DND-41 (cell line): ENCODE measurements at regions not wholly inside any gene's neighbourhood (a gene's known extent, or its start where the extent isn't known, plus 50 kb on each side); places are given as distances from the start of the nearest gene placed in this dataset.
"Not testable (repeated sequence)": the region's sequence is repeated elsewhere in the genome, so short reads cannot be mapped to it uniquely, and the experiment has no call there.

Experiments used
- ATAC-seq: fragments of 200-7000 bp; cut with Tn5 transposase; 3 replicates; pipeline ENCODE4 v1.9.1; 2021; ENCODE audit warnings: low read depth; ENCODE audit not compliant: insufficient read depth
- DNase-seq: peaks from one replicate; pipeline ENCODE4 v3.0.0-alpha.2; 2020
- H2AFZ ChIP-seq: 2 replicates; pipeline ENCODE4 v1.6.0; 2012; ENCODE audit warnings: low read depth, low read length
- H3K27ac ChIP-seq: 2 replicates; pipeline ENCODE4 v1.5.1; 2012; ENCODE audit warnings: low read length, inconsistent platforms
- H3K27me3 ChIP-seq: fragments of 200-600 bp; sonication (generic); 2 replicates; pipeline ENCODE4 v1.6.0; 2012; ENCODE audit warnings: low read length, mild to moderate bottlenecking, inconsistent platforms; ENCODE audit not compliant: insufficient read depth, poor library complexity
- H3K36me3 ChIP-seq: 2 replicates; pipeline ENCODE4 v1.5.1; 2012; ENCODE audit warnings: low read length, inconsistent platforms; ENCODE audit not compliant: insufficient read depth
- H3K4me1 ChIP-seq: 2 replicates; pipeline ENCODE4 v1.5.1; 2012; ENCODE audit warnings: mild to moderate bottlenecking, low read length; ENCODE audit not compliant: insufficient read depth
- H3K4me2 ChIP-seq: 2 replicates; pipeline ENCODE4 v1.6.0; 2012; ENCODE audit warnings: mild to moderate bottlenecking, moderate library complexity, low read length, inconsistent platforms; ENCODE audit not compliant: insufficient read depth
- H3K4me3 ChIP-seq, 2 experiments: fragments of 200-600 bp in 1 of 2; shearing (Covaris generic) in 1 of 2; 2 replicates each; pipeline ENCODE4 v1.5.1; 2012 to 2016; ENCODE audit warnings: inconsistent platforms in 2 of 2, low read length in 2 of 2, mild to moderate bottlenecking in 2 of 2, low read depth in 1 of 2, moderate library complexity in 1 of 2
- H3K79me2 ChIP-seq: 2 replicates; pipeline ENCODE4 v1.6.0; 2012; ENCODE audit warnings: low read length, inconsistent platforms; ENCODE audit not compliant: insufficient read depth
- H3K9ac ChIP-seq: 2 replicates; pipeline ENCODE4 v1.6.0; 2012; ENCODE audit warnings: low read depth, mild to moderate bottlenecking, inconsistent platforms, low read length, moderate library complexity
- H3K9me3 ChIP-seq: 2 replicates; pipeline ENCODE4 v1.5.1; 2012; ENCODE audit warnings: low read length, moderate library complexity, mild to moderate bottlenecking, inconsistent platforms; ENCODE audit not compliant: insufficient read depth, severe bottlenecking
- H4K20me1 ChIP-seq: 2 replicates; pipeline ENCODE4 v1.6.0; 2012; ENCODE audit warnings: low read length; ENCODE audit not compliant: insufficient read depth
- EZH2 ChIP-seq: IDR thresholded peaks from 3 replicates; pipeline ENCODE4 v1.6.1; 2012; ENCODE audit warnings: borderline replicate concordance, low read depth, mild to moderate bottlenecking, moderate library complexity, low read length, inconsistent platforms; ENCODE audit not compliant: severe bottlenecking
- TF ChIP-seq, protein P1 (sequence below): IDR thresholded peaks from 2 replicates; pipeline ENCODE4 v1.5.1; 2012; ENCODE audit warnings: borderline replicate concordance, low read length, moderate library complexity, mild to moderate bottlenecking; ENCODE audit not compliant: poor library complexity, severe bottlenecking; ENCODE audit errors: extremely low read depth

GRCh38 chr16:64667334-64667877, 454.5 kb downstream of the CDH11 start:
- ATAC-seq = no peak
- H3K27ac ChIP-seq = no peak overlapping the region
- H2AFZ ChIP-seq = no peak overlapping the region
- no peaks in the 10 kb centered on the region for H4K20me1 ChIP-seq
- H3K36me3 ChIP-seq = no peaks in the 10 kb centered on the region
- no peak overlapping the region for H3K4me2 ChIP-seq
- no peak overlapping the region for H3K9ac ChIP-seq
- H3K27me3 ChIP-seq = no peaks in the 10 kb centered on the region
- no peak for TF ChIP-seq EZH2
- TF ChIP-seq, protein P1, sequence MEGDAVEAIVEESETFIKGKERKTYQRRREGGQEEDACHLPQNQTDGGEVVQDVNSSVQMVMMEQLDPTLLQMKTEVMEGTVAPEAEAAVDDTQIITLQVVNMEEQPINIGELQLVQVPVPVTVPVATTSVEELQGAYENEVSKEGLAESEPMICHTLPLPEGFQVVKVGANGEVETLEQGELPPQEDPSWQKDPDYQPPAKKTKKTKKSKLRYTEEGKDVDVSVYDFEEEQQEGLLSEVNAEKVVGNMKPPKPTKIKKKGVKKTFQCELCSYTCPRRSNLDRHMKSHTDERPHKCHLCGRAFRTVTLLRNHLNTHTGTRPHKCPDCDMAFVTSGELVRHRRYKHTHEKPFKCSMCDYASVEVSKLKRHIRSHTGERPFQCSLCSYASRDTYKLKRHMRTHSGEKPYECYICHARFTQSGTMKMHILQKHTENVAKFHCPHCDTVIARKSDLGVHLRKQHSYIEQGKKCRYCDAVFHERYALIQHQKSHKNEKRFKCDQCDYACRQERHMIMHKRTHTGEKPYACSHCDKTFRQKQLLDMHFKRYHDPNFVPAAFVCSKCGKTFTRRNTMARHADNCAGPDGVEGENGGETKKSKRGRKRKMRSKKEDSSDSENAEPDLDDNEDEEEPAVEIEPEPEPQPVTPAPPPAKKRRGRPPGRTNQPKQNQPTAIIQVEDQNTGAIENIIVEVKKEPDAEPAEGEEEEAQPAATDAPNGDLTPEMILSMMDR = no peak
- no peaks in the 10 kb centered on the region for H3K79me2 ChIP-seq
- H3K4me3 ChIP-seq = no peak overlapping the region
- H3K4me1 ChIP-seq = no peaks in the 10 kb centered on the region
- DNase-seq = no peak
- H3K9me3 ChIP-seq = no peaks in the 10 kb centered on the region

DNA sequence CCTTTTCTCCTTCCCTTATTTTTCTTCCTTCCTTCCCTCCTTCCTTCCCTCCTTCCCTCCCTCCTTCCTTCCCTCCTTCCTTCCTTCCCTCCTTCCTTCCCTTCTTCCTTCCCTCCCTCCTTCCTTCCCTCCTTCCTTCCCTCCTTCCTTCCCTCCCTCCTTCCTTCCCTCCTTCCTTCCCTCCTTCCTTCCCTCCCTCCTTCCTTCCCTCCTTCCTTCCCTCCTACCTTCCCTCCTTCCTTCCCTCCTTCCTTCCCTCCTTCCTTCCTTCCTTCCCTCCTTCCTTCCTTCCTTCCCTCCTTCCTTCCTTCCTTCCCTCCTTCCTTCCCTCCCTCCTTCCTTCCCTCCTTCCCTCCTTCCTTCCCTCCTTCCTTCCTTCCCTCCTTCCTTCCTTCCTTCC, 459.6 kb downstream of the CDH11 start:
- not testable (repeated sequence) for H3K4me3 ChIP-seq, H3K4me1 ChIP-seq, H3K9me3 ChIP-seq, DNase-seq, H3K27ac ChIP-seq, H4K20me1 ChIP-seq, H2AFZ ChIP-seq, H3K79me2 ChIP-seq, H3K4me2 ChIP-seq, H3K27me3 ChIP-seq, ATAC-seq, H3K9ac ChIP-seq, H3K36me3 ChIP-seq

GRCh38 chr16:64659866-64660265, 462.0 kb downstream of the CDH11 start:
- Histone ChIP-seq H3K9ac (no peak overlapping the region), H3K9me3 (no peaks in the 10 kb centered on the region), H3K4me1 (no peaks in the 10 kb centered on the region), H4K20me1 (no peaks in the 10 kb centered on the region), H3K4me2 (no peak overlapping the region), H3K36me3 (no peaks in the 10 kb centered on the region), H3K27me3 (no peaks in the 10 kb centered on the region), H3K4me3 (no peak overlapping the region), H2AFZ (no peak overlapping the region), H3K27ac (no peak overlapping the region), H3K79me2 (no peaks in the 10 kb centered on the region)
- ATAC-seq (no peak), DNase-seq (no peak)
- TF ChIP-seq, protein P1 = no peak
- TF ChIP-seq EZH2 = no peak

GRCh38 chr16:64657316-64658011, 464.4 kb downstream of the CDH11 start:
- Histone ChIP-seq H3K27me3 (no peaks in the 10 kb centered on the region), H3K9ac (no peak overlapping the region), H3K9me3 (no peaks in the 10 kb centered on the region), H4K20me1 (no peaks in the 10 kb centered on the region), H3K36me3 (no peaks in the 10 kb centered on the region), H3K4me1 (no peaks in the 10 kb centered on the region), H2AFZ (no peak overlapping the region), H3K27ac (no peak overlapping the region), H3K79me2 (no peaks in the 10 kb centered on the region), H3K4me2 (no peak overlapping the region), H3K4me3 (no peak overlapping the region)
- ATAC-seq = no peak
- no peak for TF ChIP-seq EZH2
- TF ChIP-seq, protein P1 = no peak
- no peak for DNase-seq
